Stimulated activated naive CD8-positive, alpha-beta T cell treated with anti-CD3 and anti-CD28 coated beads, Interleukin-15, amount 100 ng/mL, for 72 hours (primary cell): ENCODE measurements at regions not wholly inside any gene's neighbourhood (a gene's known extent, or its start where the extent isn't known, plus 50 kb on each side); places are given as distances from the start of the nearest gene placed in this dataset.

Source experiments
- ATAC-seq: fragments of 150-1000 bp; cut with Tn5 transposase; 2 replicates; pipeline ENCODE4 v1.10.0; 2021; ENCODE audit warnings: mild to moderate bottlenecking, moderate library complexity
- DNase-seq, 2 donors: peaks; one replicate each; pipeline ENCODE4 v3.0.0; 2021 to 2022
- H3K27ac Mint-ChIP-seq, 2 donors: one replicate each; pipeline ENCODE4 v1.8.0; 2022; ENCODE audit warnings: mild to moderate bottlenecking in 2 of 2, mixed read lengths in 2 of 2, moderate library complexity in 2 of 2
- H3K27me3 Mint-ChIP-seq: one replicate; pipeline ENCODE4 v1.8.0; 2022; ENCODE audit warnings: mixed read lengths
- H3K4me1 Mint-ChIP-seq: one replicate; pipeline ENCODE4 v1.8.0; 2022; ENCODE audit warnings: mild to moderate bottlenecking, mixed read lengths
- H3K4me3 Mint-ChIP-seq, 2 donors: one replicate each; pipeline ENCODE4 v1.8.0; 2022; ENCODE audit warnings: mild to moderate bottlenecking in 2 of 2, mixed read lengths in 2 of 2, moderate library complexity in 1 of 2
- H3K9me3 Mint-ChIP-seq, 2 donors: one replicate each; pipeline ENCODE4 v1.8.0; 2022; ENCODE audit warnings: mixed read lengths in 2 of 2

GRCh38 chr4:133624744-133625143, 475.6 kb downstream of the PCDH10 start:
- no peak for ATAC-seq
- Mint-ChIP-seq H3K4me3 (no peak overlapping the region), H3K4me1 (no peaks in the 10 kb centered on the region), H3K27me3 (no peaks in the 10 kb centered on the region), H3K9me3 (peaks cover 0 to 13% of the 10 kb centered on the region in 2 donors), H3K27ac (no peak overlapping the region)
- no peak for DNase-seq

- peaks cover 0 to 7% of the 10 kb centered on the region in 2 donors for H3K9me3 Mint-ChIP-seq
- H3K27ac Mint-ChIP-seq = no peak overlapping the region
- H3K27me3 Mint-ChIP-seq = no peaks in the 10 kb centered on the region
- DNase-seq (no peak), ATAC-seq (no peak)
- H3K4me3 Mint-ChIP-seq = no peak overlapping the region
- no peaks in the 10 kb centered on the region for H3K4me1 Mint-ChIP-seq
Measured at GRCh38 chr4:133623847-133624246, 474.8 kb downstream of the PCDH10 start.

GRCh38 chr4:133621628-133622027, 472.5 kb downstream of the PCDH10 start:
- peaks cover 0 to 8% of the 10 kb centered on the region in 2 donors for H3K9me3 Mint-ChIP-seq
- no peak overlapping the region for H3K4me3 Mint-ChIP-seq
- no peaks in the 10 kb centered on the region for H3K27me3 Mint-ChIP-seq
- no peak overlapping the region for H3K27ac Mint-ChIP-seq
- no peak for DNase-seq
- no peak for ATAC-seq
- H3K4me1 Mint-ChIP-seq = no peaks in the 10 kb centered on the region

- no peak overlapping the region for H3K27ac Mint-ChIP-seq
- DNase-seq (no peak), ATAC-seq (no peak)
- no peak overlapping the region for H3K4me3 Mint-ChIP-seq
- H3K9me3 Mint-ChIP-seq = peaks cover 5 to 14% of the 10 kb centered on the region in 2 donors
- no peaks in the 10 kb centered on the region for H3K4me1 Mint-ChIP-seq
- no peaks in the 10 kb centered on the region for H3K27me3 Mint-ChIP-seq
Measured at GRCh38 chr4:133620555-133620954, 471.5 kb downstream of the PCDH10 start.

GRCh38 chr4:133618963-133619362, 469.9 kb downstream of the PCDH10 start:
- ATAC-seq = no peak
- H3K27me3 Mint-ChIP-seq = no peaks in the 10 kb centered on the region
- no peak overlapping the region for H3K27ac Mint-ChIP-seq
- H3K4me3 Mint-ChIP-seq = no peak overlapping the region
- H3K9me3 Mint-ChIP-seq = peaks cover 5 to 14% of the 10 kb centered on the region in 2 donors
- DNase-seq = no peak
- H3K4me1 Mint-ChIP-seq = no peaks in the 10 kb centered on the region

- no peak for ATAC-seq
- Mint-ChIP-seq H3K9me3 (peaks cover 3 to 16% of the 10 kb centered on the region in 2 donors), H3K4me3 (no peak overlapping the region), H3K27ac (no peak overlapping the region), H3K4me1 (no peaks in the 10 kb centered on the region), H3K27me3 (no peaks in the 10 kb centered on the region)
- DNase-seq = no peak
Measured at GRCh38 chr4:133600008-133600407, 450.9 kb downstream of the PCDH10 start.

GRCh38 chr4:133598779-133599178, 449.7 kb downstream of the PCDH10 start:
- Mint-ChIP-seq H3K4me1 (no peaks in the 10 kb centered on the region), H3K27ac (no peak overlapping the region), H3K27me3 (no peaks in the 10 kb centered on the region), H3K9me3 (peaks cover 3 to 6% of the 10 kb centered on the region in 2 donors), H3K4me3 (no peak overlapping the region)
- DNase-seq = no peak
- no peak for ATAC-seq

- Mint-ChIP-seq H3K4me3 (no peak overlapping the region), H3K27ac (no peak overlapping the region), H3K4me1 (no peaks in the 10 kb centered on the region), H3K9me3 (peaks cover 0 to 6% of the 10 kb centered on the region in 2 donors), H3K27me3 (no peaks in the 10 kb centered on the region)
- DNase-seq = no peak
- ATAC-seq = no peak
Measured at GRCh38 chr4:133597251-133597650, 448.2 kb downstream of the PCDH10 start.

- Mint-ChIP-seq H3K27me3 (no peaks in the 10 kb centered on the region), H3K27ac (no peak overlapping the region), H3K4me1 (no peaks in the 10 kb centered on the region), H3K4me3 (no peak overlapping the region), H3K9me3 (peaks cover 0 to 8% of the 10 kb centered on the region in 2 donors)
- DNase-seq (no peak), ATAC-seq (no peak)
Measured at GRCh38 chr4:133596459-133596858, 447.4 kb downstream of the PCDH10 start.

GRCh38 chr4:133594390-133595207, 445.5 kb downstream of the PCDH10 start:
- H3K4me1 Mint-ChIP-seq = no peaks in the 10 kb centered on the region
- ATAC-seq (no peak), DNase-seq (no peak)
- no peak overlapping the region for H3K27ac Mint-ChIP-seq
- H3K4me3 Mint-ChIP-seq = no peak overlapping the region
- no peaks in the 10 kb centered on the region for H3K27me3 Mint-ChIP-seq
- H3K9me3 Mint-ChIP-seq = peaks cover 0 to 13% of the 10 kb centered on the region in 2 donors

GRCh38 chr4:133593764-133594163, 444.7 kb downstream of the PCDH10 start:
- Mint-ChIP-seq H3K27me3 (no peaks in the 10 kb centered on the region), H3K4me3 (no peak overlapping the region), H3K4me1 (no peaks in the 10 kb centered on the region), H3K9me3 (peaks cover 0 to 12% of the 10 kb centered on the region in 2 donors), H3K27ac (no peak overlapping the region)
- DNase-seq (no peak), ATAC-seq (no peak)

GRCh38 chr4:133592591-133592990, 443.5 kb downstream of the PCDH10 start:
- Mint-ChIP-seq H3K4me3 (no peak overlapping the region), H3K9me3 (peaks cover 0 to 7% of the 10 kb centered on the region in 2 donors), H3K27me3 (no peaks in the 10 kb centered on the region), H3K4me1 (no peaks in the 10 kb centered on the region), H3K27ac (no peak overlapping the region)
- ATAC-seq (no peak), DNase-seq (no peak)

- Mint-ChIP-seq H3K27ac (no peak overlapping the region), H3K9me3 (peaks cover 0 to 7% of the 10 kb centered on the region in 2 donors), H3K4me1 (no peaks in the 10 kb centered on the region), H3K27me3 (no peaks in the 10 kb centered on the region), H3K4me3 (no peak overlapping the region)
- ATAC-seq = no peak
- DNase-seq = no peak
Measured at GRCh38 chr4:133592106-133592505, 443.0 kb downstream of the PCDH10 start.

GRCh38 chr4:133588306-133588705, 439.2 kb downstream of the PCDH10 start:
- DNase-seq = no peak
- Mint-ChIP-seq H3K27me3 (no peaks in the 10 kb centered on the region), H3K4me1 (no peaks in the 10 kb centered on the region), H3K9me3 (peaks cover 0 to 7% of the 10 kb centered on the region in 2 donors), H3K4me3 (no peak overlapping the region), H3K27ac (no peak overlapping the region)
- ATAC-seq = no peak

- ATAC-seq (no peak), DNase-seq (no peak)
- Mint-ChIP-seq H3K9me3 (no peaks in the 10 kb centered on the region), H3K4me1 (no peaks in the 10 kb centered on the region), H3K4me3 (no peak overlapping the region), H3K27me3 (no peaks in the 10 kb centered on the region), H3K27ac (no peak overlapping the region)
Measured at GRCh38 chr4:133585323-133585722, 436.2 kb downstream of the PCDH10 start.

GRCh38 chr4:133584714-133585113, 435.6 kb downstream of the PCDH10 start:
- Mint-ChIP-seq H3K27me3 (no peaks in the 10 kb centered on the region), H3K9me3 (no peaks in the 10 kb centered on the region), H3K4me3 (no peak overlapping the region), H3K4me1 (no peaks in the 10 kb centered on the region), H3K27ac (no peak overlapping the region)
- no peak for DNase-seq
- no peak for ATAC-seq
